T1000 (cell line): ENCODE measurements at regions not wholly inside any gene's neighbourhood (a gene's known extent, or its start where the extent isn't known, plus 50 kb on each side); places are given as distances from the start of the nearest gene placed in this dataset.
A peak's percentile ranks its signal among the peaks of the same experiment; 100 is the strongest.

ENCODE experiments used
- DNase-seq: peaks from one replicate; lab custom pipeline; 2025; ENCODE audit warnings: mixed read lengths; lab: John Stamatoyannopoulos, UW

DNA sequence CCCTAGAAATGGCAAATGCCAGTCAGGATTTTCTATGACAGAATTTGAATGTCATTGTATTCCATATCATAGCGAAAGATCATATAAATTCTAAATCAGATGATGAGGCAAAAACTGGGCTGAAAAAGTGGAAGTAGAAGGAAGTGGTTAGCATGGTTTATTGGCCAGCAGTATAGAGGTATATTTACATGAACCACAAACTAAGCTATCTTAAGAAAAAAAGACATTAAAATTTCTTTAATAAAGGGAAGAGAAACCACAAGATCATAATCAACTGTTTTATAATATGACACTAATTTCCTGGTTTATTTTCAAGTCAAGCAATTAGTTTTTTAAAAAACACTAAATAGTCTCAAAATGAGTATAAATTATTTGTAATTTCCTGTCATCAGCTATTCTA is 123.2 kb upstream of the LRP1B start:
- no peak for DNase-seq

DNA sequence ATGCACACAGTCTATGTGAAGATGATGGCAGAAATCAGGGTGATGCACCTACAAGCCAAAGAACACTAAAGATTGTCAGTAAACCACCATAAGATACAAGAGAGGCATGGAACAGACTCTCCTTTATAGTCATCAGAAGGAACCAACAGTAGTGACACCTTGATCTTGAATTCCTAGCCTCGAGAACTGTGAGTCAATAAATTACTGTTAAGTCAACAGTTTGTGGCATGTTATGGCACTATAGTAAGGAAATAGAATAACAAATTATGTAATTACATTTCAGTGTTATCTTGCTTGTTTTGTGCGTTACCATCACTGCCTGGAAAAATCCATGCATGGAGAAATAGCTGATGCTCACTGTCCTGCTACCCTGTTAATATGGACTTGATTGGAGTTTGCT is 110.2 kb upstream of the LRP1B start:
- DNase-seq: no peak

DNA sequence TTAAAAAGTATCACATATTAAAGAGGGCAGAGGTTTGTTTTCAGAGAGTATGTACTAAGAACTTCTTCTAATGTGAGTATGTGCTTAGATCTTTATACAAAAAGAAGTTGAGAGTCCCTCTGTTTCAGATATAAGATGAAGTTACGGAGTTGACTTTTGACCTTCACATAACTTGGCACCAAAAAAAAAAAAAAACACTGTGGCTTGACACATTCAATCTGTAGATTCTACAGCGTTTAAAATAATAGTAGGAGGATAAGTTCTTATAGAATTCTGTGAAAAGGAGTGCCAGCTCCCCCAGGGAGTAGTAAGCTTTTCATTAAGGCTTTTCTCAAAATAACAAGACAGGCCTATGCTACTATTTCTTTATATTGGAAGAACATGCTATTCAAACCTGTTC is 105.4 kb upstream of the LRP1B start:
- no peak for DNase-seq

- DNase-seq: no peak
Measured at GRCh38 chr2:142234741-142235140, 103.9 kb upstream of the LRP1B start.

GRCh38 chr2:142223309-142223708 is 92.5 kb upstream of the LRP1B start:
- no peak for DNase-seq

DNA sequence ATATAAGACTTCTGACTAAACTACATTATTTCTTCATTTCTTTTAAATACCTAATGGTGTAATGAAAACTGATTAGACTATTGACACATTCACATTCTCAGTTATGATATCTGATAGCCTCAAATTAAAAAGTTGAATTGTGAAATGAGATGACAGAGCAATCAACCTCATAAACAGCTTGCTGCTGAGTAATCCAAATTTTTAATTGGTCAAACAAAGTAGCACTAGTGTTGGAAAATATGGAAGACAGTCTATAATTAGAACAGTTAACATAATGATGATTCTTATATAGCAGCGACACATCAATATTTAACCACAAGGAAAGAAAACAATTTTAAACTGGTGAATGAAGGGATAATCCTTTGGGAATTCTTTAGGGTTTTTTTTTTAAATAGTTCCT is 91.9 kb upstream of the LRP1B start:
- DNase-seq: no peak

DNA sequence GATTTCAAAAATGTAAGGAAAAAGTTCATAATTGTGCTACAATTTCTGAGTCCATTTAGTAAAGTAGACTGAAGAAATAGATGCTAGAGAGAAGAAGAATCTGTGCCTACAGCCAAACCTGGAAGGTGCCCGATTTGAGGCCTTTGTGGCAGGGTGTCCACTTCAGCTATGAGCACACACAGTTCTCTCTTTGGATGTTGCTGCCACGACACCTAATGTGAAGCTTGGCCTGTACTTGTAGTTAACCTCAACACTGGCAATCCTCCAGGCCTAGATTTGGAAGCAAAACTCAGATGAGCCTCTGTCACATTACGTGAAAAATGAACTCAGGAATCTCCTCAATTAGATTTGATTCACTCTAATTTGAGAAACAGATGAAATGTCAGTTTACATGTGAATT is 90.1 kb upstream of the LRP1B start:
- DNase-seq: no peak

- DNase-seq: no peak
Measured at GRCh38 chr2:142220239-142220638, 89.4 kb upstream of the LRP1B start.

DNA sequence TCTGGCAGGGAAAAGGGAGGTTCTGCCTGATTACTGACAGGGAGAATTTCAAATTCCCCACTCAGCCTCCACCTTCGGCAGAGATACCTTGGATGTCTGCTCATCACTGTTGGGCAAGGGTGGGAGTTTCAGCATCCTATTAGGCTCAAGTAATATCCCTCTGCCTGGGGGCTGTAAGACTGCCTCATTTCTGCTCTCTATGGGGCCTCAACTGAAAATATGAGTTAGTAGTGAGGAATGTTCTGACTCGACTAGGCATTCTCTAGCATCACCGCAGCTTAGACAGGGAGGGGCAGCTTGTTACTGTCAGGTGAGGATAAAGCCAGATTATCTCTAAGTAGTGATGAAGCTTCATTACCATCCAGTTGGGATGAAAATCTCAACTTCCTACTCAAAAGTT is 87.7 kb upstream of the LRP1B start:
- peak; percentile 30 for DNase-seq

GRCh38 chr2:142217804-142218203 is 87.0 kb upstream of the LRP1B start:
- DNase-seq: no peak

DNA sequence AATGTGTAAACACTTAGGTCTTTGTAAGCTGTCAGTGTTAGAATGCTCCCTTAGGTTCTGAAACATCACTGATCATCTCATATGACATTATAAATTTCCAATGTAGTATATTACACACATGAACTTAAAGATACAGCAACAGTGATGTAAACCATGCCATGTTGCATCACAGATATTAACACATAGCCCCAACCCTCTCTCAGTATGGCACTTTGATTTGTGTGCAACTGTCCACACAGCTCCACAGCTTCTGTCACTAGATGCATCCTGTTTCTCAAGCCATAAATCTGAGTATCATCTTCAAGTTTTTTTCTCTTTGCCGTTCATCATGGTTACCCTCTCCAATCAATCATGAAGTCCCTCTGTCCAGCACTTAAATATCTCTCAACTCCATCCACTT is 69.2 kb upstream of the LRP1B start:
- DNase-seq: no peak

DNA sequence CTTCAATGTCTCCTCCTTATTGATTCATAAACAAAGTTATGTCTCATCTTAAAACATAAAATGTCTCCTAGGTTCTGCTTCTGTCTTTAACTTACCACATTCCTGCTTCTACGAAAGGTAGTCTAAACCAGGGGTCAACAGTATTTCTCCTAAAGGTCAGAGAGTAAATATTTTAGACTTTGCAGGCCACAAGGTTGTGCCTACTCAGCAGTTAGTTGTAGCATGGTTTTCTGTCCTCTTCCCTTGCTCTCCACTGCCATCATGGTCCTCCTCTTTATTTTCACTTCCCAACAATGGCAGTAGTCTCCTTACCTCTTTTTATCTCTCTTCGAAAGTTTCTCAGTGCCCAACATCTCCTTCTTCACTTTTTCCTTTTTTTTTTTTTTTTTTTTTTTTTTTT is 68.3 kb upstream of the LRP1B start:
- no peak for DNase-seq

DNA sequence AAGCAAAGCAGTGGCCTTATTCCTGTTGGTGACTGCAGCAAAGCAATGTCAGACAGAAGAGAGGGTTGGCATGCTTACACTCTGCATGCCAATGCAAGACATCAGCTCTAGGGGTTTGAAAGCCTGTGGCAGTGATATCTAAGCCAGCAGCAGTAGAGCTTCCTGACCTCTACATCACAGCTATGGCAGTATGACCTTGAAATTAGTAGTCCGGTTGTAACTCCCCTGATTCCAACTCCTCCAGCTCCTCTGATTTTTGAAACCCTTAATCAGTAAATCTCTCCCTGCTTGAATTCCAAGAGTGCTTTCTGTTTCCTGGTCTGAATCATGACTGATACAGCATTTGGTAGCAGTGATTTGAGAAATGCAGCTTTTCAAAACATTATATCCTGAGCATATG is 60.0 kb upstream of the LRP1B start:
- DNase-seq: no peak

- DNase-seq: no peak
Measured at GRCh38 chr2:142189501-142189900, 58.7 kb upstream of the LRP1B start.

DNA sequence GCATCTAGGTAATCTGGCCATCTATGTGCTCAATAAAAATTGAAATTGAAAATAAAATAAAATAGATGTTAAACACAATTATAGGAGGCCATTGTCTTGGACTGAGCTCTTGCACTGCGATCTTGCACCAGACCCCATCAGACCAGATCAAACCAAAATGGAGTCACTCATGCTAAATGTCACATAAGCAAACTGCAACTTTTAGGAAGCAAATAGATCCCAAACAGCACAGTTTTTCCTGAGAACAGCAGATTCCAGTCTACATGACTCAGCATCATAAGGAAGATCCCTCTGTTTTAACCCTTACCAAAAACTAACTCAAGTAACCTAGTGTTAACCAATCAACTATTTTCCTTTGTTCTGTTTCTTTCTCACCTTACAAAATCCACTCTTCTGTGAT is 57.7 kb upstream of the LRP1B start:
- DNase-seq: no peak

- no peak for DNase-seq
Measured at GRCh38 chr2:142180820-142181533, 50.2 kb upstream of the LRP1B start.
